Suppressor macrophage (primary cell): ENCODE measurements at regions not wholly inside any gene's neighbourhood (a gene's known extent, or its start where the extent isn't known, plus 50 kb on each side); places are given as distances from the start of the nearest gene placed in this dataset.
A peak's percentile ranks its signal among the peaks of the same experiment; 100 is the strongest.
"Not testable (repeated sequence)": the region's sequence is repeated elsewhere in the genome, so short reads cannot be mapped to it uniquely, and the experiment has no call there.

ENCODE experiments used
- DNase-seq, 4 experiments: peaks; one replicate each; pipeline ENCODE4 v3.0.0-alpha.2; 2020 to 2022

GRCh38 chr2:195457873-195458272 lies 199.2 kb upstream of the SLC39A10 start:
- DNase-seq = no peak

DNA sequence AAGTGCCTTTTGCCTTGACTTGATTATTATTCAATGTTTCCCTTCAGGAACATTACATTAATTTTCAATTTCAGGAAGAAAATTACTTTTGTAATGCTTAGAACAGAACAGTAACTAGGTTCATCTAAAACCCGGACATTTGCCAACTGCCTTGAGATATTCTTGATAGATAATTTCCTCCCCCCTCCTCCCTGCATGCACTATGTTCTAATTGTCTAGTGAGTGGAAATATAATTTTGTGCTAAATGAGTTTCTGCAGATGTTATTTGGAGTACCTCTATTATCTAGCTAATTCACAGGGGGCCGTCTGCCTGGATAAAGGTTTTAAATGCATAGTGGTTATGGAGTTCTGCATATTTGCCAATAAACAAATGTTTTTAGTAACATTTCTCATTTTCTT lies 200.3 kb upstream of the SLC39A10 start:
- DNase-seq = no peak

- peak in 2 of 4 experiments; percentile 10 to 44 for DNase-seq
Observed at GRCh38 chr2:195451160-195451559, 205.9 kb upstream of the SLC39A10 start.

DNA sequence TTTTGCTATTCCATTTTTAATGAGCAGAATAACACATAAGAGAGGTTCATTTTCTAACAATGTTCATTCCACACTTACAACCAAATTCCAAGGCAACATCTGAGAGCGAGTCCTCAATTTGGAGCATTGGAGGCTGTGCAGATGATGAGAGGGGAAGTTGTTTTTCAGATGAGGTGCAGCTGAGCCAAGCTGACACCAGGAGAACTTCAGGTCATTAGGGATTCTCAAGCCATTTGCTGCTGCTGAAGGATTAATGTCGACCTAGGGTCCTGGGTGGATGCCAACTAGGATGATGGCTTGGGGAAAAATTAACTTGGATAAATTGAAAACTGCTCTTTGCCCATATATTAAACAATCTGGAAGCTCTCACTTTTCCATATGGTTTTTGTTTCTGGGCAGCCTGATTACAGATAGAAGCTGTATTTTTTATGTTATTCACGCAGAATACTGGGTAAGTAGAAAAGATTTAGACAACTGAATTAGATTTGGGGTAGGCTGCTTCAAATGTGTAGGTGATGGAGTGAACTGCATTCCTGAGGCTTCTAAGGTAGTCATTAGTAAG lies 206.4 kb upstream of the SLC39A10 start:
- no peak for DNase-seq

DNA sequence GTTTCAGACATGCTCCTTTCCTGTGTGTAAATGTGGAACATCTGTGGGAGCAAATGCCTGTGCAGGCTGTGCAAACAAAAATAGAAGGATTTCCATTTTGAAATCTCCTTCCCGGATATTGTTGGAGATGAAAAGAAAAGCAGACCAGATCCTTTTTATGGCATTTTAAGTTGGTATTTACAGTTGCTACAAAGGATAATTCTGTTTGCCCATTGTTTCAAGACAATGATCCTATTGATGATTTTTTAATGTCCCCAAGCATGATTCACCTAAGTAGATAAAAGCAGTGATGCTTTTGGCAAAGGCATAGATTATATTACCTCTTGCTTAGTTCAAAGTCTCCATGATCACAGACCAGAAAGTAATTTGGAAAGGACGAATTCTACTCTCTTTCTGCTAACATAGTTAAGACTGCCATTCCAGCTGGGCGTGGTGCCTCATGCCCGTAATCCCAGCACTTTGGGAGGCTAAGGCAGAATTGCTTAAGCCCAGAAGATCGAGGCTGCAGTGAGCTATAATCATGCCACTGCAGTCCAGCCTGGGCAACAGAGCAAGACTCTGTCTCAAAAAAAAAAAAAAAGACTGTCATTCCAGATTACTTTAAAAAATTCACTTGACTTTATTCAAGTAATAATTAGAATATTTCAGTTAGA lies 209.6 kb upstream of the SLC39A10 start:
- no peak for DNase-seq

GRCh38 chr2:195445639-195446038 lies 211.4 kb upstream of the SLC39A10 start:
- no peak for DNase-seq

DNA sequence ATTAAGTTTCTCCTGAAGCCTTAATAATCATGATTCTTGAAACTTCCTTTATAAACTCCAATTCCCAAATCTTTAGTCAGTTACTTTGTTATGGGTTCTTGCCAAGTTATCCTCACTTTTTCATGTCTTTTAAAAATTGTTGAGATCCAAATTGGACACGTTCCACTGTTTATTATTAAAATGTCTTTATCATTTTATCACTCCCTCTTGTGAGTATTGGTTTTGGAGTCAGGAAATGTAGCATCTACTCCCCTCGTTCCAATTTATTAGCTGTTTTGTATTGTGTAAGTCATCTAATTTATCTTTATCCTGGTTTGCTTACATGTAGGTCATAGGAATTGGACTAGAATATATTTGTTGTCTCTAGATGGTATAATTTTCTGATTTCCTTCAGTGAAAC lies 213.1 kb upstream of the SLC39A10 start:
- DNase-seq = no peak

DNA sequence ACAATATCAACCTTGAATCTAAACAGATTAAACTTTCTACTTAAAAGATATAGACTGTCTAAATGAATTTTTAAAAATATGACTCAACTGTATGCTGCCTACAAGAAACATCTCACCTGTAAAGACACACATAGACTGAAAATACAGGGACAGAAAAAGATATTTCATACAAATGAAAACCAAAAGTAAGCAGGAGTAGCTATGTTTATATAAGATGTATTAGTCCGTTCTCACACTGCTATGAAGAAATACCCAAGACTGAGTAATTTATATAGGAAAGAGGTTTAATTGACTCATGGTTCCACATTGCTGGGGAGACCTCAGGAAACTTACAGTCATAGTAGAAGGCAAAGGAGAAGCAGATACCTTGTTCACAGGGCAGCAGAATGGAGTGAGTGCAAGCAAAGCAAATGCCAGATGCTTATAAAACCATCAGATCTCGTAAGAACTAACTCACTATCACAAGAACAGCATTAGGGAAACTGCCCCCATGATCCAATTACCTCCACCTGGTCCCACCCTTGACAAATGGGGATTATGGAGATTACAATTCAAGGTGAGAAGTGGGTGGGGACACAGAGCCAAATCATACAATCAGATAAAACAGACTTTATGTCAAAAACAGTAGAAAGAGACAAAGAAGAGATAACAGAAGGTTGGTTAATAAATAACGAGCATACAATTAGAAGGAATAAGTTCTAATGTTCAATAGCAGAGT lies 214.4 kb upstream of the SLC39A10 start:
- no peak for DNase-seq

DNA sequence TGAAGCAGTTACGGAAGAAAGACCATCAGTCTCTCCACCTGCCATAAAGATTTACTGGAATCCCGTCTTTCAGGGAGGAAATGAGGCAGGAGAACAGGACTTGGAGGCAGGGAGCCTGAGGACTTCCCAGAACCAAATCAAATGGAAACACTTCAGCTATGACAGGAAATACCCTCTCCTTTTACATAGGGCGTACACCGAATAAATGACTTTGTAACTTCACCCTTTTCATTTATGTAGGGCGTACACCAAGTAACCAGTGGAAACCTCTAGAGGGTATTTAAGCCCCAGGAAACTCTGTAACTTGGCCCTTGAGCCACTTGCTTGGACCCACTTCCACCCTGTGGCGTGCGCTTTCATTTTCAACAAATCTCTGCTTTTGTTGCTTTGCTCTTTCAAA lies 218.3 kb upstream of the SLC39A10 start:
- DNase-seq = no peak

DNA sequence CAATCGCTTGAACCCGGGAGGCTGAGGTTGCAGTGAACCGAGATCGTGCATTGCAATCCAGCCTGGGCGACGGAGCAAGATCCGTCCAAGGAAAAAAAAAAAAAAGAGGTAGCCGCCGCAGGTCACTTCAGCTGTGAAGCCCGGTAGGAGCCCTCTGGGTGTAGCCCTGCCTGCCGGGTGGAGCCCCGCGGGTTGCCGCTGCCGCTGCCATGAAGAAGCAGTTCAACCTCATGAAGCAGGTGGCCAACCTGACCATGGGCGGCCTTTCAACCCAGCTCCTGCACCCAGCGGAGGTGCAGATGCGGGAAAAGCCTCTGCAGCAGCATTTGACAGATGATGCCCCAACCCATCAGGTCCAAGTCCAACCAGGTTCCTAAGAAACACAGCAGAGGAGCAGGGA lies 219.5 kb upstream of the SLC39A10 start:
- DNase-seq = no peak

GRCh38 chr2:195434346-195434745 lies 222.7 kb upstream of the SLC39A10 start:
- no peak for DNase-seq

- not testable (repeated sequence) for DNase-seq
Observed at GRCh38 chr2:195433729-195434128, 223.3 kb upstream of the SLC39A10 start.

DNA sequence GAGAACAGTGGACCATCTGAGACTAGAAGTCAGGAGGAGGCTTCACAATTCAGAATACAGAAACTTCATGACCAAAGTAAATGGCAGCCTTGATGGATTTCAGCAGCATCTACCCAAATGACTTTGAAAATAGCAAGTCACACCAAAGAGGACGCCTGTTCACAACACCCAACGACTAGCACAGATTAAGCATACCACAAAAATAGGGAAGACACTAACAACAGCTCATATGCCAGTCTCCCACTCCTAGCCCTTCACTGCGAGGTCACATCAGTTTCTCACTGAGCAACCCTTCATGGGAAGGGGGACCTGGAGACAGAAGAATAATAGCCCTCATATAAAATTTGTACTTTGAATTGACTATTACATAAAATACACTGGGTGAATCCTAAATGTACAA lies 228.4 kb upstream of the SLC39A10 start:
- no peak for DNase-seq

DNA sequence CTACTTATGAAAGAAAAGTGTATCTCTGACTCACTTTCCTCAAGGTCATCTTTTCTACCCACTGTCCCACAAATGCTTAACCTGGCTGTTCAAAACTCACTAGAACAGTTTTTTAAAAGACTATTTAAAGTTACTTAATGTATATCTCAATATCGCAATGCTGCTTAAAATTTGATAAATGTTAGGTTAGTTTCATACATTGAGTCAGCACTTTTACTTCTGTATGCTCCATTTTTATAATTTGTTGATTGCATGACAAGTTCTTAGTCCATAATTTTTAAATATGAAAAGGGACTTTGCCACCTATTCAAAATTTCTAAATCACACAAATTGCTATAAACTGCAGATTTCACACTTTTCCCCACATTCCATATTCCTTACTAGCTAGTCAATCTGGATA lies 231.7 kb upstream of the SLC39A10 start:
- DNase-seq = no peak

DNA sequence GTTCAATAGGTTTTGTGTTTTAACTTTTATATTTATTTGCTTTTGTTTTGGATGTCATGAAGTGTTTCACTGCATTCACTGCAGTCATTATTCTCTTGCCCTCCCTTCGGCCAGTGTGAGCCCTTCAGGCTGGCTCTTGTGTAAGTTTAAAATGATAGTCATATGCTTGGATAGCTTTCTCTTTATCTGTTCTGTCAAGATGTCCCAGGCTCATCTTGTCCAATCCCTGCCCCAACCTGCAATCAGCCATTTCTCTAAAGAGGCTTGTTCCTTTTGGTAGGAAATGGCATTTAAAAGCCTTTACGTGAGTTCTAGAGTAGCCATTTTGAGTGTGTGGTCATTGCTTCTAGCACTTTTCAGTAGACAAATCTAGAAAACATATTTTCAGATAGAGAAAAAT lies 238.0 kb upstream of the SLC39A10 start:
- DNase-seq = no peak

- no peak for DNase-seq
Observed at GRCh38 chr2:195414537-195415100, 242.4 kb upstream of the SLC39A10 start.

GRCh38 chr2:195413944-195414343 lies 243.1 kb upstream of the SLC39A10 start:
- no peak for DNase-seq

DNA sequence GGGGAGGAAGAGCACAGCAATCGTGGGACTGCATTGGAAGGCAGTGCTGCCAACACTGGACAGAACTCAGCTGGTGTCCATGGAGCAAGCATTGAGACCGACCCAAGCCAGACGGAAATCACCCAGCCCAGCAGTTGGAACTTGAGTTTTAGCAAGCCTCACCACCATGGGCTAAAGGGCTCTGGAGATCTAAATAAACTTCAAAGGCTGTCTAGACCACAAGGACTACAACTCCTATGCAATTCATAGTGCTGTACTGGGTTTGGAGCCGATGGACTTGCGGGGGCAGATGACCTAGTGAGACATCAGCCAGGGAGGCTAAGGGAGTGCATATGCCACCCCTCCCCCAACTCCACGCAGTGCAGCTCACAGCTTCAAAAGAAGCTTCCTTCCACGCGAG lies 243.6 kb upstream of the SLC39A10 start:
- no peak for DNase-seq

DNA sequence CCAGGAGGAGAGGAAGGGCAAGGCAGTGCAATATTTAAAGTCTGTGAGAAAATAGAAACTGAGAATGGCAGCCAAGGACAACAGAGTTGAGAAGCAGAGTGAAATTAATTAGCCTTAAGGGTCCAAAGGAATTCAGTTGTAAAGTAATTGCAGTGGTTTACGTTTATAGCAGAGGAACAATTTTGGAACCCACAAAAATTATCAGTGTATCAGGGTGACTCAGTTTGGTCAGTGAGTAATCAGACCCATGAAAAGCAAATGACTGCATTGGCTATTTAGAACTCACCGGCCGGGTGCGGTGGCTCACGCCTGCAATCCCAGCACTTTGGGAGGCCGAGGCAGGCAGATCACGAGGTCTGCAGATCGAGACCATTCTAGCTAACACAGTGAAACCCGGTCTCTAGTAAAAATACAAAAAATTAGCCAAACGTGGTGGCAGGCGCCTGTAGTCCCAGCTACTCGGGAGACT lies 245.8 kb upstream of the SLC39A10 start:
- no peak for DNase-seq

DNA sequence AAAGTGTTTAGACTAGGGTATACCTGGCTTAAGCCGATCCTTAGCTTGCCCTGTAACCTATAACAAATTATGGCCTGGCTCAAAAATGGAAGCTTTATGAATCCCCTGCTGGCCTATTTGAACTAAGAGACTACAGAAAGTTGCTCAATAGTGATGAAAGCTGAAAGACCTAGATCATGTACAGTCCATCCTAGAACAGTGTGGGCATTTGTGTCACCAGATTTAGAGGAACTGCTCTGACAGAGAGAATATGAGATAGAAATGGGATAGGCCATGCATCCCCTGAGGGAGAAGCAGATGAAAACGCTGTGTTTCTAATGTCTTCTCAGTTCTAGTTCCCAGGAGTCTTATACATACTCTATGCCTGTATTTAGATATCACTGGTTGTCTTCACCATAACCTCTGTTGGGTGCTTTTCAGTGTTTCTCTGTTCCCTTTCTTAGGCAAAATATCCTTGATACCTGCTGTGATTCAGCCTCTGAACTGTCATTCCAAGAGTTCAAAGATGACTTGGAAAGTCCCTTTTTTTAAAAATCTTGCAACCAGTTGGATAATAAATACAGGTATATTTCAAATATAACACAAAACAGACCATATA lies 246.9 kb upstream of the SLC39A10 start:
- DNase-seq = peak in 3 of 4 experiments; percentile 17 to 49 (median 44)

DNA sequence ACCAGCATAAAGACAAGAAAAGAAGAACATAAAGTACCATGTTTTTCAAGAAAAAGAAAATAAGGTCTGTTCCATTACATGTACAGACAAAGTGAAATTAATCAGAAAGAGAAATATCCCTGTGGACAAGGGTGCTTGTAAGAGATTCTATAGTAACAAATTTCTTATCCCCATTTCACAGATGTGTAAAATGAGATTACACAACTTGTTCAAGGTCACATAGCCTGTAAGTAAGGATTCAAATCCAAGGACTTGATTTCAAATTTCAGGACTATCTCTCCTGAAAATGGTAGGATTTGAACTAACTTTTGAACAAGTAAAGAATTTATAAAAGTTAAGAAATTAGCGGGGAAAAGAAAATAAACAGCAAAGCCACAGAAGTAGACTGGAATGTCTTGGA lies 248.2 kb upstream of the SLC39A10 start:
- no peak for DNase-seq

DNA sequence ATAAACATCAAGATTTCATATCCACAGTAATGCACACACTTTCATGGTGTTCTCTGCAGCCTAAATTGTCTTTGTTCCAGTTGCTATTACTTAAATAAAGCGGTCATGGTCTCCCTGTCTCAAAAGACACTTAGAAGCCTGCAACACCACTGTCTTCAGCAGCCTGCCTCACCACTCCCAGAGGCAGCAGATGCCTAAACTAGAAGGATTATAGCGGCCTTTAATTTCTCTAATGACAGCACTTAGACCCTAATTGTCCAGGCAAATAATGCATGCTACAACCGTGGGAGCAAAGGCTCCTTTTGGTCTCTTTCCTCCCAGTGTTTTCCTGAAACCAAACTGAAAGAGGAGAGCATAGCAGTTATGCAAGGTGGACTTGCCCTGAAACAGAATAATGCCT lies 248.8 kb upstream of the SLC39A10 start:
- no peak for DNase-seq

DNA sequence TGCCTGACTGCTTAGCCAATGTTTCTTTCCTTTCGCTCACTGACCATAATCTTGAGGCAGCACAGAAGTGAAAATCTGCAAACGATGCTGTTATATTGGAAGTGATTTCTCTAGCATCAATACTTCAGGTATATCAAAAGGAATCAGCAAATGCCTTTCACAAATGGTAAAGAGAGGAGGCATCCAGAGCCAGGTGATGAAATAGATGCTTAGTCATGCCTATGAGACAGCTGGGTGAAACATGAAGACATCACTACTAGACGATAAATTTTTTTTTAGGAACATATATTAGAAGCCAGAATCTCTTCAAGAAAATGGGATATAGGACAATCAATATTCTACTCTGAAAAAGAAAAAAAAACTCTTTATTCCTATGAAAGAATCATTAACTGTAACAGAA lies 249.2 kb upstream of the SLC39A10 start:
- DNase-seq = peak in 3 of 4 experiments; percentile 4 to 21 (median 12)
